OCI-LY7 (cell line): ENCODE measurements at regions not wholly inside any gene's neighbourhood (a gene's known extent, or its start where the extent isn't known, plus 50 kb on each side); places are given as distances from the start of the nearest gene placed in this dataset.
A peak's percentile ranks its signal among the peaks of the same experiment; 100 is the strongest.

Experiments
- BruUV-seq: library from RNA; stranded (reverse); fragments of 400-500 nt; replicated peaks from 2 replicates; lab custom pipeline; 2021; lab: Mats Ljungman, UMichigan
- CTCF ChIA-PET: fragments of 300-600 bp; sonication (Branson Sonifier 250); formaldehyde crosslinking; loops from one replicate; lab custom pipeline; 2022; ENCODE audit warnings: antibody characterized with exemption; ENCODE audit not compliant: unreplicated experiment; lab: Charles Lee
- POLR2A ChIA-PET: fragments of 300-600 bp; sonication (Branson Sonifier 250); formaldehyde crosslinking; loops from one replicate; lab custom pipeline; 2022; ENCODE audit warnings: antibody characterized with exemption; lab: Charles Lee
- DNase-seq: peaks from one replicate; pipeline ENCODE4 v3.0.0-alpha.2; 2015; ENCODE audit warnings: low spot score
- H2AFZ ChIP-seq: fragments of 200-600 bp; sonication (generic), shearing (Covaris generic); 2 replicates; pipeline ENCODE4 v1.6.1; 2014; ENCODE audit warnings: mild to moderate bottlenecking, antibody characterized with exemption, low read length, moderate library complexity
- H3K27ac ChIP-seq: fragments of 200-600 bp; sonication (generic); 2 replicates; pipeline ENCODE4 v1.5.1; 2014; ENCODE audit warnings: mixed run types, low read depth, mild to moderate bottlenecking, moderate library complexity, low read length, inconsistent platforms; ENCODE audit not compliant: poor library complexity, severe bottlenecking
- H3K36me3 ChIP-seq: fragments of 200-600 bp; sonication (generic); 2 replicates; pipeline ENCODE4 v1.6.1; 2014; ENCODE audit warnings: mild to moderate bottlenecking, antibody characterized with exemption, low read length, moderate library complexity, mixed read lengths; ENCODE audit not compliant: insufficient read depth
- H3K4me1 ChIP-seq: fragments of 200-600 bp; sonication (generic); 2 replicates; pipeline ENCODE4 v1.5.1; 2014; ENCODE audit warnings: mild to moderate bottlenecking, low read length; ENCODE audit not compliant: insufficient read depth, poor library complexity, severe bottlenecking
- H3K4me2 ChIP-seq: fragments of 200-600 bp; sonication (generic); 2 replicates; pipeline ENCODE4 v1.6.1; 2014; ENCODE audit warnings: mild to moderate bottlenecking, low read length
- H3K4me3 ChIP-seq: fragments of 200-600 bp; sonication (generic); 2 replicates; pipeline ENCODE4 v1.5.1; 2014; ENCODE audit warnings: mild to moderate bottlenecking, low read depth, low read length; ENCODE audit not compliant: poor library complexity, severe bottlenecking
- H3K79me2 ChIP-seq: fragments of 200-600 bp; sonication (generic); 2 replicates; pipeline ENCODE4 v1.6.1; 2016; ENCODE audit warnings: low read depth, mild to moderate bottlenecking, low read length, moderate library complexity, mixed read lengths; ENCODE audit not compliant: insufficient read depth
- H3K9me2 ChIP-seq: fragments of 200-600 bp; sonication (generic); 2 replicates; pipeline ENCODE4 v1.6.1; 2016; ENCODE audit warnings: mild to moderate bottlenecking, low read length, mixed read lengths; ENCODE audit not compliant: insufficient read depth
- H3K9me3 ChIP-seq: fragments of 200-600 bp; sonication (generic); 2 replicates; pipeline ENCODE4 v1.6.1; 2014; ENCODE audit warnings: mild to moderate bottlenecking, mixed run types, low read length, mixed read lengths
- H4K20me1 ChIP-seq: fragments of 200-600 bp; sonication (generic); 2 replicates; pipeline ENCODE4 v1.6.1; 2014; ENCODE audit warnings: mild to moderate bottlenecking, antibody characterized with exemption, low read length, moderate library complexity, mixed read lengths; ENCODE audit not compliant: insufficient read depth
- EZH2phosphoT487 ChIP-seq: fragments of 200-600 bp; sonication (generic); IDR thresholded peaks from 2 replicates; pipeline ENCODE4 v1.6.1; 2018; ENCODE audit warnings: low read depth, borderline replicate concordance, mild to moderate bottlenecking, mixed run types, antibody characterized with exemption, low read length, moderate library complexity, mixed read lengths
- intact Hi-C: fragments of 100-400 bp; cut with micrococcal nuclease; formaldehyde crosslinking; loops from one replicate; pipeline ENCODE4 v1.10.0; 2022; ENCODE audit not compliant: unreplicated experiment
- TF ChIP-seq, protein P1 (sequence below): fragments of 200-600 bp; sonication (generic); conservative IDR thresholded peaks from 2 replicates; pipeline ENCODE4 v1.5.1; 2014; ENCODE audit warnings: mild to moderate bottlenecking, antibody characterized with exemption, low read length, moderate library complexity, mixed read lengths

DNA sequence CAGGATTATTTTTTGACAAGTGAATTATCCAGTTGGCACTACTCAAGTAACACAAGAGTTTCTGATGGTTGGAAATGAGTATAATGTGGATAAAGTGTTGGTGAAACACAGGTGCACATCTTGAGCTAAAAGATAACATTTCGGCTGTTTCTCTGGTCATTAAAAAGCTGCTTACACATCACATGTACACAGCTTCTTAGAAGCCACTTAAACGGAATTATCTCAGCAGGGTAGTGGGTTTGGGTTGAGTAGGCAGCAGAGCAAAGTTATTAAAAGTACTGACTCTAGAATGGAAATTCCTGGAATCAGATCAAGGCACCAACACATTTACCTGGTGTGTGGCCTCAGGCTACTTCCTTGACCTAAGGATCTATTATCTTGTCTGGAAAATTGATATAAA lies 55.4 kb upstream of the RASSF6 start:
- Histone ChIP-seq H3K36me3 (no peaks in the 10 kb centered on the region), H3K4me1 (peaks cover 8% of the 10 kb centered on the region), H3K9me2 (no peaks in the 10 kb centered on the region), H2AFZ (no peak overlapping the region), H3K9me3 (no peaks in the 10 kb centered on the region), H4K20me1 (no peaks in the 10 kb centered on the region), H3K79me2 (no peaks in the 10 kb centered on the region), H3K4me2 (no peak overlapping the region), H3K27ac (no peak overlapping the region), H3K4me3 (no peak overlapping the region)
- intact Hi-C loops, result no loop called here
- no TSS peak for BruUV-seq
- TF ChIP-seq, protein P1, sequence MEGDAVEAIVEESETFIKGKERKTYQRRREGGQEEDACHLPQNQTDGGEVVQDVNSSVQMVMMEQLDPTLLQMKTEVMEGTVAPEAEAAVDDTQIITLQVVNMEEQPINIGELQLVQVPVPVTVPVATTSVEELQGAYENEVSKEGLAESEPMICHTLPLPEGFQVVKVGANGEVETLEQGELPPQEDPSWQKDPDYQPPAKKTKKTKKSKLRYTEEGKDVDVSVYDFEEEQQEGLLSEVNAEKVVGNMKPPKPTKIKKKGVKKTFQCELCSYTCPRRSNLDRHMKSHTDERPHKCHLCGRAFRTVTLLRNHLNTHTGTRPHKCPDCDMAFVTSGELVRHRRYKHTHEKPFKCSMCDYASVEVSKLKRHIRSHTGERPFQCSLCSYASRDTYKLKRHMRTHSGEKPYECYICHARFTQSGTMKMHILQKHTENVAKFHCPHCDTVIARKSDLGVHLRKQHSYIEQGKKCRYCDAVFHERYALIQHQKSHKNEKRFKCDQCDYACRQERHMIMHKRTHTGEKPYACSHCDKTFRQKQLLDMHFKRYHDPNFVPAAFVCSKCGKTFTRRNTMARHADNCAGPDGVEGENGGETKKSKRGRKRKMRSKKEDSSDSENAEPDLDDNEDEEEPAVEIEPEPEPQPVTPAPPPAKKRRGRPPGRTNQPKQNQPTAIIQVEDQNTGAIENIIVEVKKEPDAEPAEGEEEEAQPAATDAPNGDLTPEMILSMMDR, result no peak
- TF ChIP-seq EZH2phosphoT487, result no peak
- DNase-seq, result no peak
- POLR2A ChIA-PET, result interaction anchor here (0.7 to 1.5 kb wide), 3 partner anchors 8 to 159 kb away, joined by 3 to 6 read pairs (median 3); no protein-coding TSS in a partner anchor
- CTCF ChIA-PET, result no interaction called here

GRCh38 chr4:73676136-73676535 lies 55.9 kb upstream of the RASSF6 start:
- TF ChIP-seq, protein P1, result no peak
- TF ChIP-seq EZH2phosphoT487, result no peak
- BruUV-seq, result no TSS peak
- no peak overlapping the region for H3K4me2 ChIP-seq

DNA sequence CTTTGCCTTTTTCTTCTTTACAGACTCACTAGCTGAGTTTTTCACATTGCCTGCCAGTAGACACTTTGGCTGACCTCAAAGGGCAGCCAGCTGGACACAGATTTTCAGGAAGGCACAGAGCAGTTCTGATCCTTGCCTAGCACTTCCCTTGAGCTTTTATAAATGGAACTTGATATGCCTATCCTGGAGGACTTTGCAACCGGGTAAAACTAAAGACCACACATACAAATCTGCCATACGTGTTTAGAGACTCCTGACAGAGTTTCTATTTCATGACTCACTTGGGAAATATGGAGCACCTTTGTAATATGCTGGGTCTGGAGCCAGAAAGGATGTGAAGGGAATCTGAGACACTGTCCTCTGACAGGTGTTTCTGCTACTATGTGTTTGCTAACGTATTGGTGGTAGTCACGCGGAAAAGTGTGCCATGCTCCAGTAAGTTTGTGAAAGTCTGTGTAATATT lies 56.7 kb upstream of the RASSF6 start:
- Histone ChIP-seq H3K9me3 (no peaks in the 10 kb centered on the region), H3K4me3 (no peak overlapping the region), H4K20me1 (no peaks in the 10 kb centered on the region), H3K27ac (no peak overlapping the region), H3K79me2 (no peaks in the 10 kb centered on the region), H2AFZ (0 out of 2 replicates have a peak overlapping the region, but pooled peaks have one; percentile 0), H3K9me2 (no peaks in the 10 kb centered on the region), H3K4me2 (peak overlapping the region; percentile 16; the same call in 1 of the 2 replicates), H3K36me3 (no peaks in the 10 kb centered on the region), H3K4me1 (peaks cover 8% of the 10 kb centered on the region)
- intact Hi-C loops, result no loop called here
- CTCF ChIA-PET, result no interaction called here
- TF ChIP-seq, protein P1, result no peak
- no peak for TF ChIP-seq EZH2phosphoT487
- peak; percentile 33 for DNase-seq
- POLR2A ChIA-PET, result interaction anchor here (0.5 to 1.5 kb wide), 3 partner anchors 10 to 344 kb away, joined by 3 to 6 read pairs (median 3); no protein-coding TSS in a partner anchor
- no TSS peak for BruUV-seq

More at GRCh38 chr4:73676136-73676535, 55.9 kb upstream of the RASSF6 start:
- Histone ChIP-seq H3K9me2 (no peaks in the 10 kb centered on the region), H2AFZ (no peak overlapping the region), H3K36me3 (no peaks in the 10 kb centered on the region), H3K9me3 (no peaks in the 10 kb centered on the region), H4K20me1 (no peaks in the 10 kb centered on the region), H3K27ac (no peak overlapping the region), H3K4me1 (peaks cover 8% of the 10 kb centered on the region), H3K4me3 (no peak overlapping the region), H3K79me2 (no peaks in the 10 kb centered on the region)
- no peak for DNase-seq
- ChIA-PET CTCF (no interaction called here), POLR2A (interaction anchor here (0.5 to 1.5 kb wide), 4 partner anchors 9 to 343 kb away, joined by 3 to 6 read pairs (median 3); no protein-coding TSS in a partner anchor)
- intact Hi-C loops, result no loop called here
